ENCODE measurements at regions not wholly inside any gene's neighbourhood (a gene's known extent, or its start where the extent isn't known, plus 50 kb on each side); places are given as distances from the start of the nearest gene placed in this dataset.

DNA sequence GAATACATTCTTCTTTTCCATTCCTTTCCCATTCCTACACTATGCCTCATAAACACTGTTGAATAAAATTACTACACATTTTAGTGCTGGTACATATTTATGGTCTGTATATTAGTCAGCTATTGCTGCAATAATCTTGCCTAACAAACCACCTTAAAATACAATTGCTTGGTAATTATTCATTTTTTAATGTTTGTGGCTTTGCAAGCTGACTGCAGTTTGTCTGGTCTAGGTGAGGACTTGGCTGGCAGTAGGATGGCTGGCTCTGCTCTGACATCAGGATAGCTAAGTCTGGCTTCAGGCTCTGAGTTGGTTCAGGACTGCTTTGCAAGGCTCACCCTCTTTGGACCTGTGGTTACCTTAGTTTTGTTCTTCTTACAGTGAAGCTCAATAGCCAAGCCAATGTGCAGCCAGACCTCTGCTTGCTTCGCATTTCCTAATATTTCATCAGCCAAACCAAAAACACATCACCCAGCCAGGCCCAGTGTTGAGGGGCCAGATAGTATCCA lies 913.4 kb upstream of the RAG2 start:
- WGBS, 3 donors, result 74 to 87% (median 76%) methylated on average over 1 of the region's 1 CpG
- Histone ChIP-seq H3K9me3 (no peaks in the 10 kb centered on the region), H3K4me1 (no peaks in the 10 kb centered on the region), H3K27me3 (ENCODE audit: insufficient read depth in 3 of 3, low read length in 2 of 3) (no peaks in the 10 kb centered on the region), H3K27ac (no peak overlapping the region), H3K4me3 (no peak overlapping the region), H3K36me3 (ENCODE audit: insufficient read depth in 1 of 2, low read depth in 1 of 2) (no peaks in the 10 kb centered on the region)
- intact Hi-C loops (cut with DNase I), result no loop called here
- TF ChIP-seq, protein P1, sequence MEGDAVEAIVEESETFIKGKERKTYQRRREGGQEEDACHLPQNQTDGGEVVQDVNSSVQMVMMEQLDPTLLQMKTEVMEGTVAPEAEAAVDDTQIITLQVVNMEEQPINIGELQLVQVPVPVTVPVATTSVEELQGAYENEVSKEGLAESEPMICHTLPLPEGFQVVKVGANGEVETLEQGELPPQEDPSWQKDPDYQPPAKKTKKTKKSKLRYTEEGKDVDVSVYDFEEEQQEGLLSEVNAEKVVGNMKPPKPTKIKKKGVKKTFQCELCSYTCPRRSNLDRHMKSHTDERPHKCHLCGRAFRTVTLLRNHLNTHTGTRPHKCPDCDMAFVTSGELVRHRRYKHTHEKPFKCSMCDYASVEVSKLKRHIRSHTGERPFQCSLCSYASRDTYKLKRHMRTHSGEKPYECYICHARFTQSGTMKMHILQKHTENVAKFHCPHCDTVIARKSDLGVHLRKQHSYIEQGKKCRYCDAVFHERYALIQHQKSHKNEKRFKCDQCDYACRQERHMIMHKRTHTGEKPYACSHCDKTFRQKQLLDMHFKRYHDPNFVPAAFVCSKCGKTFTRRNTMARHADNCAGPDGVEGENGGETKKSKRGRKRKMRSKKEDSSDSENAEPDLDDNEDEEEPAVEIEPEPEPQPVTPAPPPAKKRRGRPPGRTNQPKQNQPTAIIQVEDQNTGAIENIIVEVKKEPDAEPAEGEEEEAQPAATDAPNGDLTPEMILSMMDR (IDR thresholded peaks at IDR 0.05), result no peak
- ATAC-seq (no peak), DNase-seq (no peak)

DNA sequence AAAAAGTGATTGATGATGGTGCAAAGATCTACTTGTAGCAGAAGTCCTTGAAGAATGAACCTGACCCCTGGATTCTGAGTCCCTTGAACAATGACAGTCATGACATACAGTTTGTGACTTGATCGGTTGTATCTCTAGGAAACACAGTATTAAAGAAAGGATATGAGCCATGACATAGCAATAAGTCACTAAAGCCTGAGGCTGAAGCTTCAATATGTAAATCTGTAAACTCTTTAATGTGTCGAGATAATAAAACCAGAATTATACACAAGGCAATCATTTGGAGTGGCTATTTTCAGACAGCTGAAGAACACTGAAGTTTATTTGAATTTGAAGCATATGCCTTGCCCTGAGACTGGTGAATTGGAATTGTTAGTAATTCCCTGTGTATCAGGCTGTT lies 911.5 kb upstream of the RAG2 start:
- no peak for DNase-seq
- no peak for ATAC-seq

DNA sequence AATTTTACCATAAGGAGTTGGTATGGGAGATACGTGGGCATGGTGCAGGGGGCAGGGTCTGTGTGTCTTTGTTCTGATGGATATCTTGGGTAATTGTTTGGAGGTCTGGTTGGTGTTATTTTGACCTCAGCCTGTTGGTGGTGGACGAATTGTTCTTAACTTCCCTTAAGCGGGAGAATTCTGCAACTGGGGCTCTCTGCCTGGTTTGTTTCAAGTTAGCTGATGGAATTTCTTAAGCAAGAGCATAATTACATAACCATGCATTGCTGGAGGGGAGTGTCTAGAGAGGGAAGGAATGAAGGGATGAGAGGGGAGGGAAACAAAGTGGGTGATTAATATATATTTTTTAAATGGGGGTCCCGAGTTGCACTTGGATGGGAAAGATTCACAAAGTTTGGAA lies 908.5 kb upstream of the RAG2 start:
- ATAC-seq (no peak), DNase-seq (no peak)
- Histone ChIP-seq H3K9me3 (no peaks in the 10 kb centered on the region), H3K4me3 (no peak overlapping the region), H3K4me1 (no peaks in the 10 kb centered on the region), H3K27me3 (ENCODE audit: insufficient read depth in 3 of 3, low read length in 2 of 3) (no peaks in the 10 kb centered on the region), H3K27ac (no peak overlapping the region), H3K36me3 (ENCODE audit: insufficient read depth in 1 of 2, low read depth in 1 of 2) (no peaks in the 10 kb centered on the region)
- TF ChIP-seq, protein P1 (IDR thresholded peaks at IDR 0.05), result no peak
- intact Hi-C loops (cut with DNase I), result no loop called here
- 77 to 78% (median 78%) methylated on average over 4 of the region's 4 CpGs for WGBS, 3 donors

More for the DNA sequence above, 911.5 kb upstream of the RAG2 start:
- H3K27ac ChIP-seq, result no peak overlapping the region
- H3K4me1 ChIP-seq, result no peaks in the 10 kb centered on the region
- no peaks in the 10 kb centered on the region for H3K27me3 ChIP-seq (ENCODE audit: insufficient read depth in 3 of 3, low read length in 2 of 3)
- WGBS, 3 donors, result 67 to 71% (median 69%) methylated on average over 2 of the region's 2 CpGs
- intact Hi-C loops (cut with DNase I), result no loop called here
- no peaks in the 10 kb centered on the region for H3K9me3 ChIP-seq
- TF ChIP-seq, protein P1 (IDR thresholded peaks at IDR 0.05), result no peak
- H3K36me3 ChIP-seq (ENCODE audit: insufficient read depth in 1 of 2, low read depth in 1 of 2), result no peaks in the 10 kb centered on the region
- H3K4me3 ChIP-seq, result no peak overlapping the region

DNA sequence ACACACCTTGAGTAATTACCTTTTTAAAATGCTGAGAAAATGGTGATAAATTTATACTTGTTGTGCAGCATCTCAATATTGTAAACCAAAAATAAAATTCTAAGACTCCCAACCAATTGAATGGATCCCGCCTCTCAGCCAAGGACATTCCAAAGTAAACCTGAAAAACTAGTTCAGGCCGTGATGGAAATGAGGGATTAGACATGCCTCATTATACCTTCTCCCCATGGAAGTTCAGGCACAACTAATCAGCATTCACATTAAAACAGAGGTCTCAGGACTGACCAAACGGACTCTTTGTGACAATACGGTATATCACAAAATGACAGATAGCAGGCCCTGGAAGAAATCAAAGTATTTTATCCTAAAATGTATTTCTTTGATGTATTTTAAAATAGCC lies 907.4 kb upstream of the RAG2 start:
- intact Hi-C loops (cut with DNase I), result no loop called here
- Histone ChIP-seq H3K27me3 (ENCODE audit: insufficient read depth in 3 of 3, low read length in 2 of 3) (no peaks in the 10 kb centered on the region), H3K4me3 (no peak overlapping the region), H3K36me3 (ENCODE audit: insufficient read depth in 1 of 2, low read depth in 1 of 2) (no peaks in the 10 kb centered on the region), H3K4me1 (no peaks in the 10 kb centered on the region), H3K27ac (no peak overlapping the region), H3K9me3 (no peaks in the 10 kb centered on the region)
- DNase-seq (no peak), ATAC-seq (no peak)
- TF ChIP-seq, protein P1 (IDR thresholded peaks at IDR 0.05), result no peak
- WGBS, 3 donors, result 64 to 70% (median 67%) methylated on average over 4 of the region's 4 CpGs

DNA sequence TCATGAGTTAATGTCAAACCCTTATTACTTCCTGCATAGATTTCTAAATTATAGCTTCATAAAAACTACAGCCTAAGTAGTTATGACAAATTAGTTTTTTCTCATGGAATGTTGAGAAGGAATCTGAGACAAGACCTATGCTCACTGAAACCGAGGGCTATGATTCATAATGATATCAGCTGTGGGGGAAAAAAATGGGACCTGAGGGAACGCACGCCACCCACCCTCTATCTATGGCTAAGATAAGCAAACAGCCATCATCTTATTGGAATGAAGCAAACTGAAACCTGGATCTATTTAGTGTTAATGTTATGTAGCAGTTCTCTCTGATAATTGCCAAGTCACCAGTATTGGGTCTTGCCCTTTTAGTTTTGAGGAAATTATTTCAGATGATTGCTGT lies 906.9 kb upstream of the RAG2 start:
- H3K27ac ChIP-seq, result no peak overlapping the region
- no peak overlapping the region for H3K4me3 ChIP-seq
- no peaks in the 10 kb centered on the region for H3K27me3 ChIP-seq (ENCODE audit: insufficient read depth in 3 of 3, low read length in 2 of 3)
- DNase-seq, result no peak
- TF ChIP-seq, protein P1 (IDR thresholded peaks at IDR 0.05), result no peak
- H3K4me1 ChIP-seq, result no peaks in the 10 kb centered on the region
- 60 to 68% (median 64%) methylated on average over 3 of the region's 3 CpGs for WGBS, 3 donors
- no peaks in the 10 kb centered on the region for H3K36me3 ChIP-seq (ENCODE audit: insufficient read depth in 1 of 2, low read depth in 1 of 2)
- no peaks in the 10 kb centered on the region for H3K9me3 ChIP-seq
- intact Hi-C loops (cut with DNase I), result no loop called here
- no peak for ATAC-seq

Measured in psoas muscle (tissue), 7 donors.